HCT116 (cell line): ENCODE measurements at regions not wholly inside any gene's neighbourhood (a gene's known extent, or its start where the extent isn't known, plus 50 kb on each side); places are given as distances from the start of the nearest gene placed in this dataset.
A peak's percentile ranks its signal among the peaks of the same experiment; 100 is the strongest.

Experiments
- CTCF ChIP-seq, 3 experiments: fragments of 200-600 bp in 1 of 3; sonication (generic) in 1 of 3; IDR thresholded peaks in 2 of 3; conservative IDR thresholded peaks in 1 of 3; 2 replicates each; pipeline ENCODE4 v1.5.1; 2012 to 2017; ENCODE audit warnings: low read depth in 2 of 3, low read length in 2 of 3, antibody characterized with exemption in 1 of 3, borderline replicate concordance in 1 of 3, control low read depth in 1 of 3, mild to moderate bottlenecking in 1 of 3, mixed read lengths in 1 of 3, mixed run types in 1 of 3, moderate library complexity in 1 of 3; ENCODE audit not compliant: insufficient read depth in 1 of 3
- POLR2A ChIP-seq: IDR thresholded peaks from 2 replicates; pipeline ENCODE4 v1.7.0; 2011; ENCODE audit warnings: borderline replicate concordance; ENCODE audit not compliant: insufficient read depth, insufficient read length; ENCODE audit errors: extremely low read depth

DNA sequence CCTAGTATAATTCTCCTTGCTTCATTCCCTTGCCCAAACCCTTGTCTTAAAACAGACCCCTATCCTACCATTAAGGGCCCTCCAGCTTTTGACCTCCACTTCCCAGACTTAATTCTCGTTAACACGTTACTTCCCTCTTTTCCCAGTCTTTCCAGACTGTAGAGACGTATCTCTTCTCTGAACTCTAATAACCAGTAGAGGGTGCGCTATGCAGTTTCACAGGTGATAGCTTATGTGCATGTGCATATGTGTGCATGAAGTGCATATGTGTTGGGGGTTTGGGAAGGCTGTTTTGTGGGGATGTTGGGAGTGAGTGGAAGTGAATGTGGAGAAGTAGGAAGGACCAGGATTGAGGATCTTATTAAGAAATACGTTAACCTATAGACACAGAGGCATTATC, 78.1 kb upstream of the CCDC190 start:
- TF ChIP-seq CTCF (IDR thresholded peaks at IDR 0.05 in 2 of 3, conservative IDR thresholded peaks at IDR 0.05 in 1 of 3; ENCODE audit: borderline replicate concordance in 1 of 3, insufficient read depth in 1 of 3, low read depth in 2 of 3, low read length in 2 of 3) = peak; percentile 11 to 35 (median 31); a peak in 3 of 6 replicates
- TF ChIP-seq POLR2A = no peak
